ENCODE measurements at regions not wholly inside any gene's neighbourhood (a gene's known extent, or its start where the extent isn't known, plus 50 kb on each side); places are given as distances from the start of the nearest gene placed in this dataset.

- TF ChIP-seq, protein P1, sequence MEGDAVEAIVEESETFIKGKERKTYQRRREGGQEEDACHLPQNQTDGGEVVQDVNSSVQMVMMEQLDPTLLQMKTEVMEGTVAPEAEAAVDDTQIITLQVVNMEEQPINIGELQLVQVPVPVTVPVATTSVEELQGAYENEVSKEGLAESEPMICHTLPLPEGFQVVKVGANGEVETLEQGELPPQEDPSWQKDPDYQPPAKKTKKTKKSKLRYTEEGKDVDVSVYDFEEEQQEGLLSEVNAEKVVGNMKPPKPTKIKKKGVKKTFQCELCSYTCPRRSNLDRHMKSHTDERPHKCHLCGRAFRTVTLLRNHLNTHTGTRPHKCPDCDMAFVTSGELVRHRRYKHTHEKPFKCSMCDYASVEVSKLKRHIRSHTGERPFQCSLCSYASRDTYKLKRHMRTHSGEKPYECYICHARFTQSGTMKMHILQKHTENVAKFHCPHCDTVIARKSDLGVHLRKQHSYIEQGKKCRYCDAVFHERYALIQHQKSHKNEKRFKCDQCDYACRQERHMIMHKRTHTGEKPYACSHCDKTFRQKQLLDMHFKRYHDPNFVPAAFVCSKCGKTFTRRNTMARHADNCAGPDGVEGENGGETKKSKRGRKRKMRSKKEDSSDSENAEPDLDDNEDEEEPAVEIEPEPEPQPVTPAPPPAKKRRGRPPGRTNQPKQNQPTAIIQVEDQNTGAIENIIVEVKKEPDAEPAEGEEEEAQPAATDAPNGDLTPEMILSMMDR (IDR thresholded peaks at IDR 0.05), result no peak
- H3K4me1 Mint-ChIP-seq (ENCODE audit: low read depth), result no peaks in the 10 kb centered on the region
- no peaks in the 10 kb centered on the region for H3K36me3 Mint-ChIP-seq (ENCODE audit: low read depth)
- no peaks in the 10 kb centered on the region for H3K9me3 Mint-ChIP-seq (ENCODE audit: low read depth)
- peaks cover 16% of the 10 kb centered on the region for H3K27me3 Mint-ChIP-seq (ENCODE audit: low read depth)
- no peak overlapping the region for H3K27ac Mint-ChIP-seq (ENCODE audit: unreplicated experiment)
- DNase-seq (ENCODE audit: low spot score), result no peak
- no peak overlapping the region for H3K4me3 Mint-ChIP-seq (ENCODE audit: unreplicated experiment)
These were observed 65.6 kb upstream of the CTSO start for GRCh38 chr4:156019246-156019645.

GRCh38 chr4:156018383-156018782 lies 64.7 kb upstream of the CTSO start:
- no peak for DNase-seq (ENCODE audit: low spot score)
- no peaks in the 10 kb centered on the region for H3K4me1 Mint-ChIP-seq (ENCODE audit: low read depth)
- H3K9me3 Mint-ChIP-seq (ENCODE audit: low read depth), result no peaks in the 10 kb centered on the region
- peaks cover 16% of the 10 kb centered on the region for H3K27me3 Mint-ChIP-seq (ENCODE audit: low read depth)
- TF ChIP-seq, protein P1 (IDR thresholded peaks at IDR 0.05), result no peak
- no peak overlapping the region for H3K27ac Mint-ChIP-seq (ENCODE audit: unreplicated experiment)
- H3K4me3 Mint-ChIP-seq (ENCODE audit: unreplicated experiment), result no peak overlapping the region
- H3K36me3 Mint-ChIP-seq (ENCODE audit: low read depth), result no peaks in the 10 kb centered on the region

DNA sequence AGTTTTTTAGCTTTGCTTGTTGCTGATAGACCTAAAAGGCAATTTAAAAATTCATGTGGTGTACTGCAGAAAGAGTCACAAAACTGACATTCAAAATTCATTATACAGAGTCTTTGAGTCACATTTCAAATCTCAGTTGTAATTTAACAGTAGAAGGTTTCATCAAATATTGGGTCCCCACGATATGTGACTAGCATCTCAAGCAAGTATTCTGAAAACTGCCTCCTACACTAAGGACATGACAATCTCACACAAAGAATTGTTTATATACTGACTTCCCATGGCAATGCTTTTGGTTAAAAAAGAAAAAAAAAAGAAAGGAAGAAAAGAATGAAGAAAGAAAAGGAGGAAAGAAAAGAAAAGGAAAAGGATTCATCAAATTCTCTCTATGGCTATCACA lies 62.1 kb upstream of the CTSO start:
- no peaks in the 10 kb centered on the region for H3K36me3 Mint-ChIP-seq (ENCODE audit: low read depth)
- no peak overlapping the region for H3K4me3 Mint-ChIP-seq (ENCODE audit: unreplicated experiment)
- H3K27me3 Mint-ChIP-seq (ENCODE audit: low read depth), result peaks cover 13% of the 10 kb centered on the region
- DNase-seq (ENCODE audit: low spot score), result no peak
- H3K4me1 Mint-ChIP-seq (ENCODE audit: low read depth), result no peaks in the 10 kb centered on the region
- H3K9me3 Mint-ChIP-seq (ENCODE audit: low read depth), result no peaks in the 10 kb centered on the region
- H3K27ac Mint-ChIP-seq (ENCODE audit: unreplicated experiment), result no peak overlapping the region
- TF ChIP-seq, protein P1 (IDR thresholded peaks at IDR 0.05), result no peak

DNA sequence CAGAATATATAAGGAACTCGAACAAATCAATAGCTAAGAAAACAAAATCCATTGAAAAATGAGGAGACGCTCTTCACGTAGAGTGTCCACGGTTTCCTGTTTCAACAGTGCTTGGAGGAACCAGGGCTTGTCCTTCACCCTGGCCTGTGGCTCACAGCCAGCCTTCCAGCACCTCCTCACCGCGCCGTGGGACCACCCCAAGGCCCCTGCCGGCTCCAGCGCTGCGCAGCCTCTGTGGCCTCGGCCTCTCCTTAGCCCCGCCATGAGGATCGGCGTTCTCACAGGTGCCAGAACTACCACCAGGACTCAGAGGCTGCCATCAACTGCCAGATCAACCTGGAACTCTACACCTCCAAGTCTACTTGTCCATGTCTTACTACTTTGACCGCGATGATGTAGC lies 52.5 kb upstream of the CTSO start:
- Mint-ChIP-seq H3K27ac (ENCODE audit: unreplicated experiment) (no peak overlapping the region), H3K27me3 (ENCODE audit: low read depth) (peaks cover 18% of the 10 kb centered on the region), H3K4me1 (ENCODE audit: low read depth) (no peaks in the 10 kb centered on the region), H3K9me3 (ENCODE audit: low read depth) (peaks cover 11% of the 10 kb centered on the region), H3K36me3 (ENCODE audit: low read depth) (peaks cover 2% of the 10 kb centered on the region), H3K4me3 (ENCODE audit: unreplicated experiment) (no peak overlapping the region)
- TF ChIP-seq, protein P1 (IDR thresholded peaks at IDR 0.05), result no peak
- DNase-seq (ENCODE audit: low spot score), result no peak
